GM13977 (cell line): ENCODE measurements at regions not wholly inside any gene's neighbourhood (a gene's known extent, or its start where the extent isn't known, plus 50 kb on each side); places are given as distances from the start of the nearest gene placed in this dataset.

Source experiments
- DNase-seq: peaks from one replicate; pipeline ENCODE4 v3.0.0; 2012; ENCODE audit warnings: low spot score
- in situ Hi-C: fragments of 300-500 bp; cut with MboI; formaldehyde crosslinking; loops from one replicate; pipeline ENCODE4 v1.12.0; 2022; ENCODE audit warnings: low sequenced_read_pairs, low pct_unique_long_range_greater_than_20kb, mixed read lengths, inconsistent platforms; ENCODE audit not compliant: unreplicated experiment
- TF ChIP-seq, protein P1 (sequence below): IDR thresholded peaks from 2 replicates; pipeline ENCODE4 v1.5.1; 2012; ENCODE audit warnings: mild to moderate bottlenecking, control low read depth; ENCODE audit not compliant: insufficient read depth; ENCODE audit errors: extremely low read depth, missing control alignments

DNA sequence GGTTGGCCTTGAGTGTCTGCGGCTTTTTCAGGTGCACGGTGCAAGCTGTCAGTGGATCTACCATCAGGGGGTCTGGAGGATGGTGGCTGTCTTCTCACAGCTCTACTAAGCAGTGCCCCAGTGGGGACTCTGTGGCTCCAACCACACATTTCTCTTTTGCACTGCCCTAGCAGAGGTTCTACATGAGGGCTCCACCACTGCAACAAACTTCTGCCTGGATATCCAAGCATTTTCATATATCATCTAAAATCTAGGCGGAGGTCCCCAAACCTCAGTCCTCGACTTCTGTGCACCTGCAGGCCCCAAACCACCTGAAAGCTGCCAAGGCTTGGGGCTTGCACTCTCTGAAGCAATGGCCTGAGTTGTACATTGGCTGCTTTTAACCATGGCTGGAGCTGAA is 601.5 kb downstream of the MTRR start:
- TF ChIP-seq, protein P1, sequence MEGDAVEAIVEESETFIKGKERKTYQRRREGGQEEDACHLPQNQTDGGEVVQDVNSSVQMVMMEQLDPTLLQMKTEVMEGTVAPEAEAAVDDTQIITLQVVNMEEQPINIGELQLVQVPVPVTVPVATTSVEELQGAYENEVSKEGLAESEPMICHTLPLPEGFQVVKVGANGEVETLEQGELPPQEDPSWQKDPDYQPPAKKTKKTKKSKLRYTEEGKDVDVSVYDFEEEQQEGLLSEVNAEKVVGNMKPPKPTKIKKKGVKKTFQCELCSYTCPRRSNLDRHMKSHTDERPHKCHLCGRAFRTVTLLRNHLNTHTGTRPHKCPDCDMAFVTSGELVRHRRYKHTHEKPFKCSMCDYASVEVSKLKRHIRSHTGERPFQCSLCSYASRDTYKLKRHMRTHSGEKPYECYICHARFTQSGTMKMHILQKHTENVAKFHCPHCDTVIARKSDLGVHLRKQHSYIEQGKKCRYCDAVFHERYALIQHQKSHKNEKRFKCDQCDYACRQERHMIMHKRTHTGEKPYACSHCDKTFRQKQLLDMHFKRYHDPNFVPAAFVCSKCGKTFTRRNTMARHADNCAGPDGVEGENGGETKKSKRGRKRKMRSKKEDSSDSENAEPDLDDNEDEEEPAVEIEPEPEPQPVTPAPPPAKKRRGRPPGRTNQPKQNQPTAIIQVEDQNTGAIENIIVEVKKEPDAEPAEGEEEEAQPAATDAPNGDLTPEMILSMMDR: no peak
- no peak for DNase-seq
- in situ Hi-C loops: loop anchor here (25.0 kb wide), 1 partner anchor 558 kb away; no protein-coding TSS in a partner anchor

DNA sequence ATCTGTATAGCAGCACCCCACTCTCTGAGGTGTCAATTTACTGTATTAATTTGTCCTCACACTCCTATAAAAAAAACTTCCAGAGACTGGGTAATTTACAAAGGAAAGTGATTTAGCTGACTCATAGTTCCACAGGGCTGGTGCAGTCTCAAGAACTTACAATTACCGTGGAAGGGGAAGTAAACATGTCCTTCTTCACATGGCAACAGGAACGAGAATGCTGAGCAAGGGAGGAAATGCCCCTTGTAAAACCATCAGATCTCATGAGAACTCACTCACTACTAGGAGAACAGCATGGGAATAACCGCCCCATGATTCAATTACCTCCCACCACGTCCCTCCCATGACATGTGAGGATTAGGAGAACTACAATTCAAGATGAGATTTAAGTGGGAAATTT is 602.6 kb downstream of the MTRR start:
- TF ChIP-seq, protein P1: no peak
- in situ Hi-C loops: loop anchor here (25.0 kb wide), 1 partner anchor 559 kb away; no protein-coding TSS in a partner anchor
- DNase-seq: no peak

DNA sequence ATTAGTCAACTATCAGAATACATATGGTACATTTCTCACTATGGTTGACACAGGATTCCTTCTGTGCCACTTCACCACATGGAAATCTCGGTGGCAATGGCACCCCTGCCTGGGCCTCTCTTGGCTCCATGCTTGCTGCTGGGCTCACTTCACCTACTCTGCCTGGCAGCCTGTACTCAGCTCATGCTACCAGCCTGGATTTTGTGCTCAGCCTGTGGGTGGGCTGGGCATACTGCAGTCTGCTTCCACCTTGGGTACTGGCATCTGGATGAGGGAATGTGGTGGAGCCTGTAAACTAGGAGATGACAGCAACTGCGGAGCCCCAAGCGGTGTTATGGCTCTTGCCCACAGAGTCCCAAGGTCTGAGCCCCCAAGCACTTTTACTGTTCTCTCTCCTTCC is 604.1 kb downstream of the MTRR start:
- in situ Hi-C loops: loop anchor here (25.0 kb wide), 1 partner anchor 561 kb away; no protein-coding TSS in a partner anchor
- TF ChIP-seq, protein P1: no peak
- no peak for DNase-seq

DNA sequence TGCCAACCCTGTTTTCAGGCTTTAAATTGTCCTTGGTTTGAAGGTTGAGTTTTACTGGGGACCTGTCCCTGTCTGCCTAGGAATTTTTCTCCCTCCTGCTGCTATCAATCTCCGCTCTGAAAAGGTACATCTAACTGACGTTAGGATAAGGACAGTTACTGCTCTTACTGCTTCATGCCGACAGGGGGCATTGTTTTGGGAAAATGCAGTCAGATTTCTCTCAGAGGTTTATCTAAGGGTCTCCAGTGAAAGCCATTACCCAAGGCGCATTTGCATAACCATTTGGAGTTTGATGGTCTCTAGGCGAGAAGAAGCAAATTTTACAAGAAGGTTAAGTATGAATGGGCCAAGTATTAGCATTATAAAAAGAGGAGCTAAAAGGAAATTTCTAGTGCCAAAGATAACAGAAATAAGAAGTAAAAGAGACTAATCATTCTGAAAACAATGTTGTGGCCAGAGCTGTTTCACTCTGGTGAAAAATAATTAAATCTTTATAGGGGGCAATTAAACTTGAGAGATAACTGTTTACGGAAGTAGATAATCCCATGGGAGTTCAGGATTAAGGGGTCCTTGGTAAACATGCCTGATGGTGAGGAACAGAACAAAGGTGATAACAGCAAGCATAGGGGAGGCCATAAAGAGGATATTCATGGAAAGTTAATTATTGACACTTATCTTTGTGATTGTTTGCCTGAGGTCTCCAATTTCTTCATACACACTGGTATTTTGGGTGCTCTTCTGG is 605.0 kb downstream of the MTRR start:
- TF ChIP-seq, protein P1: no peak
- DNase-seq: no peak
- in situ Hi-C loops: loop anchor here (25.0 kb wide), 1 partner anchor 562 kb away; no protein-coding TSS in a partner anchor

DNA sequence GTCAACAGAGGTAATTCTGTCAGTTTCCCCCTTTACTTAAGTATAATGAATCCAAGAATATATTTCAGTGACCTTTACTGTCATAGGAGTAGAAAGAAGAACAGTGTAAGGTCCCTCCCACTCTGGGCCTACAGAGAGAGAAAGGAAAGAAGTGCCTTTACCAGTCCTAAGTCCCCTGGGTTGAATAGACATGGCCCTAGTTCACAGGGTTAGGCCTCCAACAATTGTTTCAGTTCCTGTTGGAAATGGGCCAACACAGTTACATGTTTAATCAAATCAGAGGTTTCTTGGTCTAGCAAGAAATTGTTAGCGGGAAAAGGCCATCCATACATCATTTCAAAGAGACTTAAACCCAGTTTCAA is 605.6 kb downstream of the MTRR start:
- no peak for DNase-seq
- TF ChIP-seq, protein P1: no peak
- in situ Hi-C loops: loop anchor here (25.0 kb wide), 1 partner anchor 562 kb away; no protein-coding TSS in a partner anchor

DNA sequence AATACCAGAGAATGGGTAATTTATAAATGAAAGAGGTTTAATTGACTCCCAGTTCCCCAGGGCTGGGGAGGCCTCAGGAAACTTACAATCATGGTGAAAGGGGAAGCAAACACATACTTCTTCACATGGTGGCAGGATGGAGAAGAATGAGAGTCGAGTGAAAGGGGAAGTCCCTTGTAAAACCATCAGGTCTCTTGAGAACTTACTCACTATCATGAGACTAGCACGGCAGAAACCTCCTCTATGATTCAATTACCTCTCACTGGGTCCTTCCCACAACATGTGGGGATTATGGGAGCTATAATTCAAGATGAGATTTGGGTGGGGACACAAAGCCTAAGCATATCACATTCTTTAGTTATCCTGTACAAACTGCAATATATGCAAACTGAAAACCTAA is 609.4 kb downstream of the MTRR start:
- in situ Hi-C loops: no loop called here
- DNase-seq: no peak
- TF ChIP-seq, protein P1: no peak
